ENCODE measurements at regions not wholly inside any gene's neighbourhood (a gene's known extent, or its start where the extent isn't known, plus 50 kb on each side); places are given as distances from the start of the nearest gene placed in this dataset.

GRCh38 chr13:81697826-81698225, 1356.9 kb upstream of the SPRY2 start:
- no peaks in the 10 kb centered on the region for H3K9me2 ChIP-seq (replicated peaks; ENCODE audit: low read length)
- no peaks in the 10 kb centered on the region for H4K20me1 ChIP-seq (ENCODE audit: low read length)
- no peaks in the 10 kb centered on the region for H3K9me3 ChIP-seq (ENCODE audit: low read length)
- H3K36me3 ChIP-seq (ENCODE audit: low read depth, low read length): no peaks in the 10 kb centered on the region
- no TSS peak for BruUV-seq (replicated peaks)
- ATAC-seq (no peak), DNase-seq (no peak)
- H3K4me1 ChIP-seq (ENCODE audit: insufficient read depth, low read length): no peaks in the 10 kb centered on the region
- H3K9ac ChIP-seq (ENCODE audit: low read length): no peak overlapping the region
- TF ChIP-seq EZH2phosphoT487 (IDR thresholded peaks at IDR 0.05; ENCODE audit: borderline replicate concordance, low read length): no peak
- TF ChIP-seq CTCF (conservative IDR thresholded peaks at IDR 0.05; ENCODE audit: low read depth, low read length): no peak
- no peak for TF ChIP-seq EZH2 (IDR thresholded peaks at IDR 0.05; ENCODE audit: low read length, unreplicated experiment)
- H3K27ac ChIP-seq (ENCODE audit: low read length): no peak overlapping the region
- no peak overlapping the region for H3K4me3 ChIP-seq (ENCODE audit: low read length)
- CTCF ChIA-PET: no interaction called here
- intact Hi-C loops (cut with micrococcal nuclease): no loop called here
- H3K79me2 ChIP-seq (ENCODE audit: low read length): no peaks in the 10 kb centered on the region
- H3K4me2 ChIP-seq (ENCODE audit: low read length): no peak overlapping the region
- H3K27me3 ChIP-seq (ENCODE audit: low read length): no peaks in the 10 kb centered on the region
- POLR2A ChIA-PET (ENCODE audit: unreplicated experiment): no interaction called here
- no peaks in the 10 kb centered on the region for H3F3A ChIP-seq (ENCODE audit: low read length, unreplicated experiment)
- H2AFZ ChIP-seq (ENCODE audit: low read length): no peak overlapping the region

GRCh38 chr13:81686877-81687276, 1346.0 kb upstream of the SPRY2 start:
- ChIA-PET POLR2A (ENCODE audit: unreplicated experiment) (no interaction called here), CTCF (no interaction called here)
- Histone ChIP-seq H3K27ac (ENCODE audit: low read length) (no peak overlapping the region), H3K4me2 (ENCODE audit: low read length) (no peak overlapping the region), H3K9me3 (ENCODE audit: low read length) (no peaks in the 10 kb centered on the region), H3F3A (ENCODE audit: low read length, unreplicated experiment) (no peaks in the 10 kb centered on the region), H4K20me1 (ENCODE audit: low read length) (no peaks in the 10 kb centered on the region), H3K9ac (ENCODE audit: low read length) (no peak overlapping the region), H3K9me2 (replicated peaks; ENCODE audit: low read length) (no peaks in the 10 kb centered on the region), H3K27me3 (ENCODE audit: low read length) (no peaks in the 10 kb centered on the region), H2AFZ (ENCODE audit: low read length) (no peak overlapping the region), H3K79me2 (ENCODE audit: low read length) (no peaks in the 10 kb centered on the region), H3K36me3 (ENCODE audit: low read depth, low read length) (no peaks in the 10 kb centered on the region), H3K4me1 (ENCODE audit: insufficient read depth, low read length) (no peaks in the 10 kb centered on the region), H3K4me3 (ENCODE audit: low read length) (no peak overlapping the region)
- intact Hi-C loops (cut with micrococcal nuclease): no loop called here
- no peak for TF ChIP-seq EZH2 (IDR thresholded peaks at IDR 0.05; ENCODE audit: low read length, unreplicated experiment)
- no peak for TF ChIP-seq EZH2phosphoT487 (IDR thresholded peaks at IDR 0.05; ENCODE audit: borderline replicate concordance, low read length)
- no peak for TF ChIP-seq CTCF (conservative IDR thresholded peaks at IDR 0.05; ENCODE audit: low read depth, low read length)
- no peak for DNase-seq
- no TSS peak for BruUV-seq (replicated peaks)
- ATAC-seq: no peak

- ChIA-PET CTCF (no interaction called here), POLR2A (ENCODE audit: unreplicated experiment) (no interaction called here)
- Histone ChIP-seq H3F3A (ENCODE audit: low read length, unreplicated experiment) (no peaks in the 10 kb centered on the region), H3K4me3 (ENCODE audit: low read length) (no peak overlapping the region), H3K79me2 (ENCODE audit: low read length) (no peaks in the 10 kb centered on the region), H3K4me2 (ENCODE audit: low read length) (no peak overlapping the region), H3K27me3 (ENCODE audit: low read length) (no peaks in the 10 kb centered on the region), H3K4me1 (ENCODE audit: insufficient read depth, low read length) (no peaks in the 10 kb centered on the region), H2AFZ (ENCODE audit: low read length) (no peak overlapping the region), H3K9me3 (ENCODE audit: low read length) (no peaks in the 10 kb centered on the region), H3K36me3 (ENCODE audit: low read depth, low read length) (no peaks in the 10 kb centered on the region), H3K27ac (ENCODE audit: low read length) (no peak overlapping the region), H4K20me1 (ENCODE audit: low read length) (no peaks in the 10 kb centered on the region), H3K9ac (ENCODE audit: low read length) (no peak overlapping the region), H3K9me2 (replicated peaks; ENCODE audit: low read length) (no peaks in the 10 kb centered on the region)
- TF ChIP-seq EZH2phosphoT487 (IDR thresholded peaks at IDR 0.05; ENCODE audit: borderline replicate concordance, low read length) (no peak), CTCF (conservative IDR thresholded peaks at IDR 0.05; ENCODE audit: low read depth, low read length) (no peak), EZH2 (IDR thresholded peaks at IDR 0.05; ENCODE audit: low read length, unreplicated experiment) (no peak)
- BruUV-seq (replicated peaks): no TSS peak
- intact Hi-C loops (cut with micrococcal nuclease): no loop called here
- no peak for ATAC-seq
- no peak for DNase-seq
Observed at GRCh38 chr13:81683521-81683920, 1342.6 kb upstream of the SPRY2 start.
